ENCODE measurements at regions not wholly inside any gene's neighbourhood (a gene's known extent, or its start where the extent isn't known, plus 50 kb on each side); places are given as distances from the start of the nearest gene placed in this dataset.

- no peak for TF ChIP-seq CTCF (IDR thresholded peaks at IDR 0.05)
- TF ChIP-seq POLR2A (IDR thresholded peaks at IDR 0.05), result no peak
Observed at GRCh38 chr4:148574911-148575310, 132.7 kb upstream of the NR3C2 start.

Measured in Peyer's patch (tissue), 4 donors.